NCI-H69 (cell line): ENCODE measurements at regions not wholly inside any gene's neighbourhood (a gene's known extent, or its start where the extent isn't known, plus 50 kb on each side); places are given as distances from the start of the nearest gene placed in this dataset.
"Not testable (repeated sequence)": the region's sequence is repeated elsewhere in the genome, so short reads cannot be mapped to it uniquely, and the experiment has no call there.

Source experiments
- DNase-seq: peaks from one replicate; lab custom pipeline; 2025; lab: John Stamatoyannopoulos, UW

DNA sequence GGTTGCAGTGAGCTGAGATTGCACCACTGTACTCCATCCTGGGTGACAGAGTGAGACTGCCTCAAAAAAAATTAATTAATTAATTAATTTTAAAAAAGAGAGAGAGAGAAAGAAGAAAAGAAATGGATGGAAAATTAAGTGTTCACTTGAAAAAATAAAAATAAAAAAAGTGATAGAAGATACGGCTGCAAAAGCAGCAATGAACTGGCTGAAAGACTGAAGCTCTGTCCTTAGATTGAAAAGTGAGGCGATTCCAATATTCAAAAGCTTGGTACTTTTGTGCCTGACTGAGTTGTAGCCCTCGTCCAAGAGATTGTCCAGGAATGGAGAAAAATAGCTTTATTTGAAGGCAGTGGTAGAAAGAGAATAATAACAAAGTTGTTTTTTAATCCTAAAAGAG lies 154.6 kb downstream of the ADSS2 start:
- DNase-seq = no peak

DNA sequence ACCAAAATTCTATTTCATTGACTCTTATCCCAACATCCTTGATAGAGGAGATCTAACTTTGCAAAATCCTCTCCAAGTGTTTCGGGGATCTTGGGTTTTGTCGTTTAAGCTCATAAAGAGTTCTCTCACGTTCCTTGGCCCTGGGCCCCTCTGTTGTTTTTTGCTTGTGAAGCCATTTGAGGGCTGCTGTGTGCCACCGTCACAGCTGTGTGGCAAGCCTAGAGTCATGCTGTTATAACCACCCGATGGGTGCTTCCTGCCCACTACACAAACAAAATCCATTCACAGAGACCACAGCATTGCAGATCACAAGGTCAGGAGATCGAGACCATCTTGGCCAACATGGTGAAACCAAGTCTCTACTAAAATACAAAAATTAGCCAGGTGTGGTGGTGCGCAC lies 154.1 kb downstream of the ADSS2 start:
- DNase-seq = no peak

DNA sequence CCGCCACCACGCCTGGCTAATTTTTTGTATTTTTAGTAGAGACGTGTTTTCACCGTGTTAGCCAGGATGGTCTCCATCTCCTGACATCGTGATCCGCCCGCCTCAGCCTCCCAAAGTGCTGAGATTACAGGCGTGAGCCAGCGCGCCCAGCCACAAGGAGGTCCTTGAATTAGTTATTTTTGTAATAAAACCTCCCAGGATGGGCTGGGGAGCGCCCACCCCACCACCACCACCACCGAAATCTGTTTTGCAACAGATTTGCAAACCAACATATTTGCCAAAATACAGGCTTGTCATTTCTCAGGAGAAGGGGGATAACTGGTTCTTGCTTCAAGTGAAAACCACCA lies 151.7 kb downstream of the ADSS2 start:
- not testable (repeated sequence) for DNase-seq

DNA sequence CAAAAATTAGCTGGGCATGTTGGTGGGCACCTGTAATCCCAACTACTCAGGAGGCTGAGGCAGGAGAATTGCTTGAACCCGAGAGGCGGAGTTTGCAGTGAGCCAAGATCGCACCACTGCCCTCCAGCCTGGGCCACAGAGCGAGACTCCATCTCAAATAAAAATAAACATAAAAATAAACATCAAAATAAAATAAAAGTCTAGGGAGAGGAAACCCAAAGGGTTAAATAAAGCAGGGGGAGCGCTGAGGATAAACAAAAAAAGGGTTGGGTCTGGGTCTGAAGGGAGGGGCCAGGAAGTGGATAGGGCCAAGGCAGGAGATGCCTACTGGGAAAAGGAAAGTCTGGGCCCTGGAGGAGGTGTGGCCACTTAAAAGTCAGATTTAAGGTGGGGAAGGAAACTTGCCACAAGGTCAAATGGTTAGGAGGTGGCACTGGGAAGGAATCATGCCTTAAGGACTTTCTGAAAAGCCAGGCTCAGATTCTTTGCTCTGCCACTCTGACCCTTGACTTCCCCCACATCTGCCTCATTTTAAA lies 150.0 kb downstream of the ADSS2 start:
- DNase-seq = no peak

DNA sequence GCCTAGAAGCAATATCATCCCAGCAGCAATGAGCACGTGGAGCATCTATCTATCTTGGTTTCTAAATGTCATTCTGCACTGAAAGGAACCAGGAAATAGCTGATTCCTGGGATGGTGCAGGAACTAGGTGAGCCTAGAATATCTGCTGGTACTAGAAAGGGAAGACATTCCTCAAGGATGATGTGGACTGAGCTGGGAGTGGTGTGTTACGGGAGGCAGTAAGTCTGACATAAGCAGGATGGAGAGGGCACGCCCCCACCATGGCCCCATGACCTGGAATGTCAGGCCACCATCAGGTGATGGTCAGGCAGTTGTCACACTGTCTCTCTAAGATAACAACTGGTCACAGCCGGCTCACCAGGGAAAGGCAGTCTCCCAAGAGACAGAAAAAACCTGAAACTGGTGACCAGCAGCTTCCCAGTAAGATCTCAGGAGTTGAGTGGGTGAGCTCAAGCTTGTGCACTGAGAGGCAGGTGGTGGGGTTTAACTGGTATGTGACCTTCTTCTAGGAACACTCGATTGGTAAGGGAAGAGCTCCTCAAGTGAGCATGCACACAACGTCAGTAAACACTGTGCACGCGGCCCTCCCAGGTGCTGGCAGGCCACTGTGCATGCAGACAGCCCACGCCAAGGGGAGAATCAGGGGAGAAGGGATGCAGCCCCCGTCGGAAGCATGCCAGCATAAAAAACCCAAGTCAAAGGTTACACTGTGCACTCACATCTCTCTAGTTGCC lies 148.7 kb downstream of the ADSS2 start:
- DNase-seq = no peak

DNA sequence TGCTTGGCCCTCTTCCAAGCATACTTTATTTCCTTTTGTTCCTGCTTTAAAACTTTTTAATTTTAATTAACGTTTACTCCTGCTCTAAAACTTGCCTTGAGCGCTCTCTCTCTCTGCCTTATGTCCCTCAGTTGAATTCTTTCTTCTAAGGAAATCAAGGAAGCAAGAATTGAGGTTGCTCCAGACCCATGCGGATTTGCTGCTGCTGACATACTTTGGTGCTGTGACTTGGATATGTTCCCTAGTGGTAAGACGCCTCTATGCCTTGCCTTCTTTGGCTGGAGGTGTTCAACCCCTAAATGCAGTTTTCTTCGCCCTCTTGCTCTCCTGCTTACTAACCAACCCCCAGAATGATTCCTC lies 148.1 kb downstream of the ADSS2 start:
- DNase-seq = no peak

DNA sequence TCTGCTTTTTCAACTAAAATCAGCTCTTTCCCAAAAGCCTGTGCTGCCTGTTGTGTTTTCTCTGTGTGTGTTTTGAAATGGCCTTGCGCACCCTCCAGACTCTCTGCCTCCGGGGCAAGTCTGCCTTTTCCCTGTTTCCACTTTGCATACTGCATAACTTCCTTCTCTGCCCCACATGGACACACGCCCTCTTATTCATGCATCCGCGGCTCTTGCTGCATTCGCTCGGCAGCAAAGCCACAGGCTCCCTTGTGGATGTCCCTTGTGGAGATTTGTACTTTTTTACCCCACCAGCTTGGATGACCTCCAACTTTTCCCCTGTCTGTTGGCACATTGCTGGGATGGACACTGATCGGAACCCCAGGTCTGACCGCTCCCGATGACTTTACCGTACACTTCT lies 147.6 kb downstream of the ADSS2 start:
- DNase-seq = no peak

DNA sequence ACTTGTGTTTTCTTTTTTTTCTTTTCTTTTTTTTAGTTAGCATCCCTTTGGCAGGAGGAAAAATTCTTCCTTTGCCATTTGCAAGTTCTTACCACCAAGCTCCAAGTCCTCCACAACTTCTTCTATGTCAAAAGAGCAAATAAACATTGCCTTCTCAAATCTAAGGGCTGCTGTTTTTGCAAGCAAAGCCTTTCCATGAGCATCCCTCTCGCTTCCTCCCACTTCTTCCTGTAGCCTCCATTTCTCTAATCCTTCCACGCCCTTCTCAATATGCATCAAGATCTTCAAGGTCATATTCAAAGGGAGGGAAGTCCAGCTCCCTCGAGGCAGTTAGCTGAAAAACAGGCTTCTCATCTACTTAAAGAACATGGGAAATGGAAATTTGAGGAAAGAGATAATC lies 147.1 kb downstream of the ADSS2 start:
- DNase-seq = no peak

DNA sequence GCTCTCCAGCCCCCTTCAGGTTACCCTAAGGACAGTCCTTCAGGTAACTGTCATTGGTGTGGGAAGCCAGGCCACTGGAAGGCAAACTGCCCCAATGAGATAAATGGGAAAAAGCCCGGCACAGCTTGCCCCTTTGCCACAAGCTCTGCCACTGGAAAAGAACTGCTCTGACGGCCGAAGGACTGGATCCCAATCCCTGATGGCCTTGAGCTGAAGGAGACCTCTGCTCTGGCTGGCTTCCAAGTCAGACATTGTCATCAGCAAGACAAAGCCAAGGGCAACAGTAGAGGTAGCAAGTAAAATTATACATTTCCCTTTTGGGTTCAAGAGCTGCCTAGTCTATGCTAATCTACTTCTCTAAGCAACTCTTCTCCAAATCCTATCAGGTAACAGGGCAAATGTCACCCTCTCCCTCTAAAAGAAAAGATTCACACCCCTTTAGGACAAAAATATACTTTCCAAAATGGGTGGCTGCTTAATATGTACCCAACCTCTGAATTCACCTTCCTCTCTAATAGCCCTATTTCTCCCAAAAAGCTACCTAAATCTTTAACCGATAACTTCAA lies 145.8 kb downstream of the ADSS2 start:
- DNase-seq = no peak

DNA sequence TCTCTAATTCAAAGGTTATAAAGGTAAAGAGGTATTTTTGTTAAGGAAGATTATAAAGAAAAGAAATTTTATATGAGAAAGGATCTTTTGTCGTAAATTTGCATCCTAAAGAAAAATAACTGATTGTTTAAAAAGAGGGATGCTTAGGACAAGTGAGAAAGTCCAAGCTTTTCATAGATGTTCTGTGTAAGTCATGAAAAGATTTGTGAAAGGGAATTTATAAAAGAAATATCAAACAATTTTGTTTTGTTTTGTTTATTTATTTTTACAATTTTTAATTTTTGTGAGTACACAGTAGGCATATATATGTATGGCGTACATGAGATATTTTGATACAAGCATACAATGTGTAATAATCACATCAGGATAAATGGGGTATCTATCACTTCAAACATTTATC lies 145.2 kb downstream of the ADSS2 start:
- no peak for DNase-seq

DNA sequence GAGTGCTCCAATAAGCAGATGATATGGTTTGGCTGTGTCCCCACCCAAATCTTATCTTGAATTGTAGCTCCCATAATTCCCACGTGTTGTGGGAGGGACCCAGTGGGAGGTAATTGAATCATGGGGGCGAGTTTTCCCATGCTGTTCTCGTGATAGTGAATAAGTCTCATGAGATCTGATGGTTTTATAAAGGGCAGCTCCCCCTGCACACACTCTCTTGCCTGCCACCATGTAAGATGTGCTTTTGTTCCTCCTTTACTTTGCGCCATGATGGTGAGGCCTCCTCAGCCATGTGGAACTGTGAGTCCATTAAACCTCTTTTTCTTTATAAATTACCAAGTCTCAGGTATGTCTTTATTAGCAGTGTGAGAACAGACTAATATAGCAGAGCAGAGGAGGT lies 142.5 kb downstream of the ADSS2 start:
- not testable (repeated sequence) for DNase-seq

DNA sequence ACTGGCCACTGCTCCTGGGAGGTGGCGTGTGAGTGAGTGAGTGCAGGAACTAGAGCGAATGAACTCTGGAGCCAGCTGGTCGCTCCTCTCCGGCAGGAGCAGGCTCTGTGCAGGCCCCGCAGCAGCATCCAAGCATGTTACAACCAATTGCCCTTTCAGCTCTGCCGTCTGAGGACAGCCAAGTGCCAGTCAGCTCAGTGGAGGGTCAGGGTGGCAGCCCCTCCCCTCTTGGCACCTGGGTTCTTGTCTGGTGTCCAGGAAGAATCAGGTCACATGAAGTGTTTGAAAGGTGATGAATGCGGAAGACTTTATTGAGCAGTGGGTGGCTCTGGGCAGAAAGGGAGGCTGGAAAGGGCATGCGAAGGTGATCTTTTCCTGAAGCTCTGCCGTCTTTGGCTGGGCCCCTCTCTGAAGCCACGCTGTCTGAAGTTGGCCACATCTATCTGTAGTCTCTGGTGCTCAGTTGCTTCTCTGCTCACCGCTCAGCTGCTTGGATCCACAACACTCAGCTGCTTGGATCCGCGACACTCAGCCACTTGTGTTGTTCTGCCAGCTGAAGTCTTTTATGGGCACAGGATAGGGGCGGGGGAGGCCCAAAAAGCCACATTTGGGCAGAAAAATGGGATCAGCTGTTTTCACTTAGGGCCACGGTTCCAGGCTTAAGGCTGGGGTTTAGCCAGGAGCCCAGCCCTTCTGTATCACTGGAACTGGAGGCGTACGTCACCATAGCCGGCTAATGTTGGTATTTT lies 139.8 kb downstream of the ADSS2 start:
- no peak for DNase-seq

DNA sequence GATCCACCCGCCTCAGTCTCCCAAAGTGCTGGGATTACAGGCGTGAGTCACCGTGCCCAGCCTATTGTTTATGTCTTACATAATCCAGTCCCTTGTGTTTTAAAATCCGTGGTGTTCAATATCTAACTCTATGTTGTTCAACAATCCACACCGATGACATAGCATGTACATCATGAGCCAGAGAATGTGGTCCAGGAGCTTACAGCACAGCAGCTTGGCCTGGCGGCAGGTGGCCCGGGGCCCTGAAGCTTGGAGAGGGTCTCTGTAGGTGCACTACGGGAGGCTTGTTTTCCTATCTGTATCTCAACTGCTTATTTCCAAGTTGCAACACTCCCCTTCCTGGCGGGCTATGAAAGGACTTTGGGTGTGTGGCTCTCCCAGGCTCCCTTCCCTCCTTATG lies 138.4 kb downstream of the ADSS2 start:
- no peak for DNase-seq

DNA sequence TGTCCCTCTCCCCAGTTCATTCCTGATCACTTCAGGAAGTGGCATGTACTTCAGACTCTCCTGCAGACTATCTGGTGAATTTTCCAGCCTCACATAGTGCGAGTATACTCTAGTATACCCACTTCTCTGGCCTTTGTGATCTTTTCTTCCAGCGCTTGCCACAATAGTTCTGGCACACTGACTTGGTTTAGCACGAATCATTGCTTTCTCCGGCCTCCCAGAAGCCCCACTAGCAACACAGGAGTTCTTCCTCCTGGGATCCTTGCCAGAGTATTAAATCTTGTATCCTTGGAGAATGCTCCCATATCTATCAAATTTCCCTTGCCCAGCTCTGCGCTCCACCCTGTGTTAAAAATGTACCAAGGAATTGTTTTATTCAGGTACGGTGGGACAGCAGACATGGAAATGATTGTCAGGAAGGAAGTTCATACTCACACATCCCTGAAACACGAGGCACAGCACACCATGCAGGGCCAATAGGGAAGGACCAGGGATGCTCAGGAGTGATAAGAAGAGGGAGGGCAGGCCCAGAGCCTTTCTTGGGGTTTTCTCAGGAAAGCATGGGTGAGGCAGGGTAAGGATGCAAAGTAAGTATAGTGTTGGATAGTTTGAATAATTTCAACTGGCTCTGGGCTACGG lies 136.7 kb downstream of the ADSS2 start:
- no peak for DNase-seq

DNA sequence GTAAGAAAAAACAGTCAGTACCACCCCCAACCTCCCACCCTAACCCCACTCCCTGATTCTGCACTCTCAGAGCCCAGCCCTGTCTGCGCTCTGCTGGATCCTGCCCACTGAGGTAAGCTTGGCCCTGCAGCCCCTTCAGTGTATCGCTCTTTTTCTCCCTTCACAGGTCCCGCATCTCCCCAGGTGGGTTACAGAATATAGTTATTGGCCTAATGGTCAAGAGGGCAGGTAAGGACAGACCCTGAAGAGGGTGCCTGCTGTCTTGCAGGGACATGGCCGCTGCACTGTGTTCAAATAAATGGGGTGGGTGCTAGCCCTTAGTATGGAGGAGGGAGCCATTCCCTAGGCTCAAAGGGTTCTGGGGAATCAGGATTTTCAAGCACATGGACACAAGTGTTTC lies 135.7 kb downstream of the ADSS2 start:
- DNase-seq = no peak

DNA sequence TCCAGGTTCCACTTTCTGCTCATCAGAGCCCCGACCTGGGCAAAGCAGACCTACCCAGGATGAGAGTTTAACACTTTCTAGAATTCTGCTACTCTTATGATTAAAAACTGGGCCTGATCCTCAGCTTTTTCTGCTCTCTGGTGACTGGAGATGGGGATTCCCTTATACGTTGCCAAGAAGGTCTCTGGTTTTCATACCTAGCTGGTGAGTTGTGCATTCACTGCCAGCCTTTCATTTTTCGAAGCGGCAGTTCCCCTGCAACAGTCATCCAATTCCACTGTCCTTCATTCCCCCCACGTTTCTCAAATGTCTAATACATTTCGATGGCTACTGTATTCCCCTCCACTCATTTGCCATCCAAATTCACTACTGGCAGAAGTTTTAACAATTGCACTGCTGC lies 135.3 kb downstream of the ADSS2 start:
- no peak for DNase-seq

DNA sequence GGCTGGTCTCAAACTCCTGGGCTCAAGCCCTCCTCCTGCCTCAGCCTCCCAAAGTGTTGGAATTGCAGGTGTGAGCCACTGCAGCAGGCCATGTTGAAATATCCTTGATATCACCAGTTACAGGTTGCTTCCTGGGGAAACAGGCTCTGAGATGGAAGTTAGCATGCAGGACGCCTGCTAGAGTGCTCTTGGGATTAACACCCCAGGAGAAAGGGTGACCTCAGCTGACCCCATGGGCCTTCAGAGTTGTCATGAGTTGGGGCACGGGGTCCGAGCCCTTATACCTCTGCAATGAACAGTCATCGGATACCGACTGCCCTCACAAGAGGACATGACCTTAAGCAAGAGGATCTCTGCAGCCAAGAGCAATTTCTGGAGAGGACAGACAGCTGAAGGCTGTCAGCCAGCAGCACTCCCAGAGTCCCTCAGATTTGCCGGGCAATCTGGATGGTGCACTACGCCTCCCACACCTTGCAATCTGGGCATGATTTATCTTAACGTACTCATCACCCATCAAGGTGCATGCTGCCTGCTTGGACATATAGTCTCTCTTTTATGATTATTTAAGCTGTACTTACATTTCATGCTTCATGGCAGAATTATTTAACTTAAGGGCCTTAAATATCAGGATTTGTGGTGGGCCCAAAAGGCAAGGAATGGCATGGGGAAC lies 134.6 kb downstream of the ADSS2 start:
- DNase-seq = no peak

DNA sequence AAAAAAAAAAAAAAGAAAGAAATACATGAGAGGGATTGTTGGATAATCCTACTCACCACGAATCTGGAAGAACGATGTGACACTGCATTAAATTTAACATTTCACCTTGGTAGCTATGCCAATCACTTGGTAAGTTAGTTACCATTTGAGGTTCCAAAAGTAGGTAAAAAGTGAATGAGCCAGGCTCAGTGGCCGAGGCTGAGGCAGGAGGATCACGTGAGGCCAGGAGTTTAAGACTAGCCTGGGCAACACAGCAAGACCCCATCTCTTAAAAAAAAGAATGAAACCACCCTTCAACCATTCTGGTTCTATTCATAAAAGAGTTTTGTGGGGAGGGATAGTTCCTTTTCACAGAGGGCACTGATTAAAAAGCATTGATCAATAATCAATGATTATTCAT lies 133.6 kb downstream of the ADSS2 start:
- no peak for DNase-seq

DNA sequence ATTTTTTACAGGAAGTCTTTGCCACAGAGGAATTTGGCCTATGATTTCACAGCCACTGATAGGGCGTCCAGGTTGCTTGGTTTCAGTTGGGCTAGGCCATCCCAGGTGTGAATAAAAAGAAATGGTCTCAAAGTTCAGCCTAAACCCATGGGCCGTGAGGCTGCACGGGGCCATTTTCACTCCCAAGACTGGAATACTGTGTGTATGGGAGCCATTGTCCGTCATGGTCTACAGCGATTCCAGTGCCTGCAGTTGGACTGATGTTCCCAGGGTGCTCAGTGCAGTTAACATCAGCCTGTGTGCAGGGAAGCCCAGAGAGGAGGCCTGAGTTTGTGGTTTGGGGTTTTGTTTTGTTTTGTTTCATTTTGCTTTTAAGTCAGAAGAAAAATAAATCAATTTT lies 133.2 kb downstream of the ADSS2 start:
- no peak for DNase-seq

DNA sequence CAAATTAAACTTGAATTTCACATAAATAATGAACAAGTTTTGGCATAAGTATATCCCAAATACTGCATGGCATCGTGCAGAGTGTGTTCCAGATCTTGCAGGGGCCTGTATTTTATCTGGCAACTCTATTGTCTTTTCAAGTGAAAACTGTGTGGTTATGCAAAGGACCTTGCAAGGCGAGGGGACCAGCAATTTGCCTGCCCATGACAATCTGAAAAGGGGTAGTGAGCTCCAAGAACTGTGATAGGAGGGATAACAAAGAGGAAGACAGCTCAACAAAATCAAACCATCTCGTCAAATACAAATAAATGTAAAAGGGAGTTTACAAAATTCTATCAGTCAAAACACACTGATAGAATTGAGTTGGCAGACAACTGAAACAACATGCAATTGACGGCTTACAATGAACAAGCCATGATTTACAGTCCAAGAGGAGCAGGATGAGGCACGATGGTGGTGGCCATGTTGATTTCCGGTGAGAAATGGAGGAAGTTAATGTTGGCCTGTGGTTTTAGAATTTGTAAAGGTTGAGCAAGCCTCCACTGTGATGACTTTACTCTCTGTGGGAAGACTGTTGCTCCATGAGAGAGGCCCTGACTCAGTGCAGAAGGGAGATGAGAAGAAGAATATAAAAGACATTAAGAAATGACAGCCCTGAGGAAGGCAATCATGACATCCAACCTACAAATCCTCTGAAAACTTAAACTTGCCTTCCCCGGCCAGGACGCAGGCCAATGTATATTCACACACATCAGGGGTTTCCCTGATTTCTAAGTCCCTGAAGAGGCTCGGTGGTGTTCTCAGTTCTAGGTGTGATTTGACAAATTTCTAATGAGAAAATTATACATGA lies 132.2 kb downstream of the ADSS2 start:
- DNase-seq = no peak

DNA sequence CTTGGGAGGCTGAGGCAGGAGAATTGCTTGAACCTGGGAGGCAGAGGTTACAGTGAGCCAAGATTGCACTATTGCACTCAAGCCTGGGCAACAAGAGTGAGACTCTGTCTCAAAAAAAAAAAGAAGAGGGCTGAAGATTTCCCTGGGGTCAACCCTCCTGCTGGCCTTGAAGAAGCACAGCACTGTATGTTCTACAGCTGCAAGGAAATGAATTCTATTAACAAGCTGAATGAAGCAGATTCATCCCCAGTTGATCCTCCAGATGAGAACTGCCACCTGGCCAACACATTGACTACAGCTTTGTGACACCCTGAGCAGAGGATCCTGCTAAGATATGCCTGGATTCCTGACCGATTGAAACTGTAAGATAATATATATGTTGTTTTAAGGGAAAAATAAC lies 129.5 kb downstream of the ADSS2 start:
- DNase-seq = no peak
